KMS-11 (cell line): ENCODE measurements at regions not wholly inside any gene's neighbourhood (a gene's known extent, or its start where the extent isn't known, plus 50 kb on each side); places are given as distances from the start of the nearest gene placed in this dataset.

Source experiments
- H2AFZ ChIP-seq: fragments of 200-600 bp; sonication (generic); 2 replicates; pipeline ENCODE4 v1.6.1; 2016; ENCODE audit warnings: antibody characterized with exemption, mixed run types, low read depth
- H3K27ac ChIP-seq: fragments of 200-600 bp; sonication (generic); 2 replicates; pipeline ENCODE4 v1.6.1; 2016; ENCODE audit warnings: mild to moderate bottlenecking, mixed run types
- H3K27me3 ChIP-seq: fragments of 200-600 bp; sonication (generic); 2 replicates; pipeline ENCODE4 v1.6.1; 2017; ENCODE audit warnings: mild to moderate bottlenecking, low read depth, mixed run types, moderate library complexity; ENCODE audit not compliant: insufficient read depth
- H3K36me3 ChIP-seq: fragments of 200-600 bp; sonication (generic); 2 replicates; pipeline ENCODE4 v1.6.1; 2017; ENCODE audit warnings: mild to moderate bottlenecking, mixed run types; ENCODE audit not compliant: insufficient read depth
- H3K4me1 ChIP-seq: fragments of 200-600 bp; sonication (generic); 2 replicates; pipeline ENCODE4 v1.6.1; 2016; ENCODE audit warnings: mild to moderate bottlenecking, low read depth, mixed run types; ENCODE audit not compliant: poor library complexity, severe bottlenecking
- H3K4me2 ChIP-seq: fragments of 200-600 bp; sonication (generic); 2 replicates; pipeline ENCODE4 v1.7.0; 2016; ENCODE audit warnings: mild to moderate bottlenecking, mixed run types
- H3K4me3 ChIP-seq: fragments of 200-600 bp; sonication (generic); IDR thresholded peaks from 2 replicates; pipeline ENCODE4 v1.6.1; 2017; ENCODE audit warnings: low read depth, low read length, mixed read lengths; ENCODE audit not compliant: insufficient read depth
- H3K79me2 ChIP-seq: fragments of 200-600 bp; sonication (generic); 2 replicates; pipeline ENCODE4 v1.6.1; 2016; ENCODE audit warnings: low read depth, mixed run types; ENCODE audit not compliant: insufficient read depth
- H3K9ac ChIP-seq: fragments of 200-600 bp; sonication (generic); 2 replicates; pipeline ENCODE4 v1.6.1; 2016; ENCODE audit warnings: mild to moderate bottlenecking, mixed run types
- H4K20me1 ChIP-seq: fragments of 200-600 bp; sonication (generic); 2 replicates; pipeline ENCODE4 v1.6.1; 2016; ENCODE audit warnings: mild to moderate bottlenecking, mixed run types; ENCODE audit not compliant: insufficient read depth
- TF ChIP-seq, protein P1 (sequence below): fragments of 200-600 bp; sonication (generic); conservative IDR thresholded peaks from 2 replicates; pipeline ENCODE4 v1.6.1; 2017; ENCODE audit warnings: low read depth, mild to moderate bottlenecking, antibody characterized with exemption, low read length, moderate library complexity, mixed read lengths

DNA sequence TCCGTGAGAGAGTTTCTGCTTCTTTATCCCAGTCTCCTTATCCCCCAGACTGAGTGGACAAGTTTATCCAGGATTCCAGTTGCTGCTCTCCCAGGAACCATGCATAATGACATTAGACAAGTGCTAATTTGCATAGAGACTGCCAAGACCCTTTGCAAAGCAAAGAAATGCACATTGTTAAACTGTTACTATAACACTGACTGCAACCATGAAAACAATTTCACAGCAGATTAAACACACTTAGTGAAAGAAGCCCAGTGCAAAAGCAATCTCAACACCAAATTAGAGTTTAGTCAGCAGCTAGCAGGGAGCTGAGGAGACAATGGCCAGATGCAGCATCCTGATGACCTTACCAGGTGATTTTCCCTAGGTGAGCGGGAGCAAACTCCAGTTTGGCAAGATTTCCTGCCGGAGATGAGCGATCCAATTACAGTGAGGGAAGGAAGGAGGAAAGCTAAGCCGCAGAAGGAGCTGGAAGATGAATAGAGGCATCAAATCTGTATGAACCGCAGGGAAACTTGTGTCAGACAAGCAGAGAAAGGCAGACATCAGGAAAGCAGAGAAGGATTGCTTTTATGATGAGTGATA lies 273.8 kb upstream of the B3GAT1 start:
- no peaks in the 10 kb centered on the region for H3K4me1 ChIP-seq
- H3K36me3 ChIP-seq, result no peaks in the 10 kb centered on the region
- no peaks in the 10 kb centered on the region for H3K79me2 ChIP-seq
- no peak overlapping the region for H3K27ac ChIP-seq
- TF ChIP-seq, protein P1, sequence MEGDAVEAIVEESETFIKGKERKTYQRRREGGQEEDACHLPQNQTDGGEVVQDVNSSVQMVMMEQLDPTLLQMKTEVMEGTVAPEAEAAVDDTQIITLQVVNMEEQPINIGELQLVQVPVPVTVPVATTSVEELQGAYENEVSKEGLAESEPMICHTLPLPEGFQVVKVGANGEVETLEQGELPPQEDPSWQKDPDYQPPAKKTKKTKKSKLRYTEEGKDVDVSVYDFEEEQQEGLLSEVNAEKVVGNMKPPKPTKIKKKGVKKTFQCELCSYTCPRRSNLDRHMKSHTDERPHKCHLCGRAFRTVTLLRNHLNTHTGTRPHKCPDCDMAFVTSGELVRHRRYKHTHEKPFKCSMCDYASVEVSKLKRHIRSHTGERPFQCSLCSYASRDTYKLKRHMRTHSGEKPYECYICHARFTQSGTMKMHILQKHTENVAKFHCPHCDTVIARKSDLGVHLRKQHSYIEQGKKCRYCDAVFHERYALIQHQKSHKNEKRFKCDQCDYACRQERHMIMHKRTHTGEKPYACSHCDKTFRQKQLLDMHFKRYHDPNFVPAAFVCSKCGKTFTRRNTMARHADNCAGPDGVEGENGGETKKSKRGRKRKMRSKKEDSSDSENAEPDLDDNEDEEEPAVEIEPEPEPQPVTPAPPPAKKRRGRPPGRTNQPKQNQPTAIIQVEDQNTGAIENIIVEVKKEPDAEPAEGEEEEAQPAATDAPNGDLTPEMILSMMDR, result no peak
- no peak overlapping the region for H3K9ac ChIP-seq
- no peaks in the 10 kb centered on the region for H4K20me1 ChIP-seq
- no peak overlapping the region for H2AFZ ChIP-seq
- no peaks in the 10 kb centered on the region for H3K27me3 ChIP-seq
- no peak overlapping the region for H3K4me3 ChIP-seq
- no peak overlapping the region for H3K4me2 ChIP-seq

GRCh38 chr11:134684576-134684975 lies 272.5 kb upstream of the B3GAT1 start:
- Histone ChIP-seq H3K4me1 (no peaks in the 10 kb centered on the region), H3K27ac (no peak overlapping the region), H3K36me3 (no peaks in the 10 kb centered on the region), H4K20me1 (no peaks in the 10 kb centered on the region), H2AFZ (no peak overlapping the region), H3K4me3 (no peak overlapping the region), H3K9ac (no peak overlapping the region), H3K27me3 (no peaks in the 10 kb centered on the region), H3K79me2 (no peaks in the 10 kb centered on the region), H3K4me2 (no peak overlapping the region)
- TF ChIP-seq, protein P1, result no peak

DNA sequence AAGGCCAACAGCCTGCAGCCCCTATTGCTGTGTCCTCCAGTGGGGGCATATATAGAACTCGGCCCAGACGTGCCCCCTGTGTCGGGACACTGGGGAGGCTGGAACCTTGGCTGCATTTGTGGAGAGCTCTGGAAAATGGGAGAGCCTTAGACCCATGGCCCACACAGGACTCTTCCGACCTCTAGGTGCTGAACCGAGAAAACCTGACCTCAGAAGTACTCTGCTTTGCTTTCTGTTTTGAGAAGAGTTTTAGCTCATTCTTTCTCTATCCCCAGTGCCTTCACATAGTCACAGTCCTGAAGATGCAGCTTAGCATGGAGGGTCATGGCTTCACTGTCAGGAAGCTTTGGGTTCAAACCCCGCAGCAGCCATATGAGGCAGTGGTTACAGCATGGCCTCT lies 271.8 kb upstream of the B3GAT1 start:
- Histone ChIP-seq H4K20me1 (no peaks in the 10 kb centered on the region), H2AFZ (no peak overlapping the region), H3K27me3 (no peaks in the 10 kb centered on the region), H3K36me3 (no peaks in the 10 kb centered on the region), H3K9ac (no peak overlapping the region), H3K79me2 (no peaks in the 10 kb centered on the region), H3K27ac (no peak overlapping the region), H3K4me2 (no peak overlapping the region), H3K4me1 (no peaks in the 10 kb centered on the region), H3K4me3 (no peak overlapping the region)
- TF ChIP-seq, protein P1, result no peak

- Histone ChIP-seq H3K79me2 (no peaks in the 10 kb centered on the region), H3K9ac (no peak overlapping the region), H3K36me3 (no peaks in the 10 kb centered on the region), H3K4me1 (no peaks in the 10 kb centered on the region), H4K20me1 (no peaks in the 10 kb centered on the region), H3K27ac (no peak overlapping the region), H2AFZ (no peak overlapping the region), H3K4me2 (no peak overlapping the region), H3K27me3 (no peaks in the 10 kb centered on the region), H3K4me3 (no peak overlapping the region)
- TF ChIP-seq, protein P1, result no peak
Observed at GRCh38 chr11:134682577-134682976, 270.5 kb upstream of the B3GAT1 start.
